ENCODE measurements at regions not wholly inside any gene's neighbourhood (a gene's known extent, or its start where the extent isn't known, plus 50 kb on each side); places are given as distances from the start of the nearest gene placed in this dataset.

DNA sequence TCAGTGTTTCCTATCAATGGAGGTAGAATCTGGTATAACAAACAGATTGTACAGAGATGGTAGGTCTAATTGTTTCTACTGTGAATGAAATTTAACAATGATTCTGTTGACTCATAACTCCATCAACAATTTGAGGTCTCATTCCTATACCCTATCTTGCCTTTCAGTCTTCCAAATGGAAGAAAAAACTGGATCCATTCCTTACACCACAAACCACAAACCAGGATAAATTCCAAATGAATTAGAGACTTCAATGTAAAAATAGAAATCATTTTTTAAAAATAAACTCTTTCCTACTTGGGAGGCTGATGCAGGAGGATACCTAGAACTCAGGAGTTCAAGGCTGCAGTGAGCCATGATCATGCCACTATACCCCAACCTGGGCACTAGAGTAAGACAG, 114.4 kb upstream of the WDR44 start:
- H3K9me3 Mint-ChIP-seq: no peaks in the 10 kb centered on the region; the same call in 2 of the 3 replicates
- no peaks in the 10 kb centered on the region for H3F3A ChIP-seq (replicated peaks; ENCODE audit: low read depth)
- H3K36me3 Mint-ChIP-seq (ENCODE audit: low read depth): no peaks in the 10 kb centered on the region; the same call in 2 of the 3 replicates
- H3K4me2 ChIP-seq: no peak overlapping the region
- H4K20me1 ChIP-seq (replicated peaks; ENCODE audit: insufficient read depth): no peaks in the 10 kb centered on the region
- no peaks in the 10 kb centered on the region for H3K27me3 ChIP-seq (ENCODE audit: insufficient read depth)
- TF ChIP-seq JUNB (IDR thresholded peaks at IDR 0.05; ENCODE audit: unreplicated experiment) (no peak), STAT1 (IDR thresholded peaks at IDR 0.05; ENCODE audit: unreplicated experiment) (no peak), CREB1 (CRISPR knock-in tag; IDR thresholded peaks at IDR 0.05; ENCODE audit: low read depth) (no peak), EZH2phosphoT487 (IDR thresholded peaks at IDR 0.05; ENCODE audit: unreplicated experiment) (no peak), POLR2AphosphoS5 (IDR thresholded peaks at IDR 0.05; ENCODE audit: low read depth) (no peak), REST (IDR thresholded peaks at IDR 0.05; ENCODE audit: unreplicated experiment) (no peak), EZH2 (IDR thresholded peaks at IDR 0.05; ENCODE audit: low read depth, unreplicated experiment) (no peak), CTCF (conservative IDR thresholded peaks at IDR 0.05; ENCODE audit: low read depth in 2 of 2) (no peak), ETS1 (IDR thresholded peaks at IDR 0.05) (no peak)
- TF ChIP-seq, protein P1, sequence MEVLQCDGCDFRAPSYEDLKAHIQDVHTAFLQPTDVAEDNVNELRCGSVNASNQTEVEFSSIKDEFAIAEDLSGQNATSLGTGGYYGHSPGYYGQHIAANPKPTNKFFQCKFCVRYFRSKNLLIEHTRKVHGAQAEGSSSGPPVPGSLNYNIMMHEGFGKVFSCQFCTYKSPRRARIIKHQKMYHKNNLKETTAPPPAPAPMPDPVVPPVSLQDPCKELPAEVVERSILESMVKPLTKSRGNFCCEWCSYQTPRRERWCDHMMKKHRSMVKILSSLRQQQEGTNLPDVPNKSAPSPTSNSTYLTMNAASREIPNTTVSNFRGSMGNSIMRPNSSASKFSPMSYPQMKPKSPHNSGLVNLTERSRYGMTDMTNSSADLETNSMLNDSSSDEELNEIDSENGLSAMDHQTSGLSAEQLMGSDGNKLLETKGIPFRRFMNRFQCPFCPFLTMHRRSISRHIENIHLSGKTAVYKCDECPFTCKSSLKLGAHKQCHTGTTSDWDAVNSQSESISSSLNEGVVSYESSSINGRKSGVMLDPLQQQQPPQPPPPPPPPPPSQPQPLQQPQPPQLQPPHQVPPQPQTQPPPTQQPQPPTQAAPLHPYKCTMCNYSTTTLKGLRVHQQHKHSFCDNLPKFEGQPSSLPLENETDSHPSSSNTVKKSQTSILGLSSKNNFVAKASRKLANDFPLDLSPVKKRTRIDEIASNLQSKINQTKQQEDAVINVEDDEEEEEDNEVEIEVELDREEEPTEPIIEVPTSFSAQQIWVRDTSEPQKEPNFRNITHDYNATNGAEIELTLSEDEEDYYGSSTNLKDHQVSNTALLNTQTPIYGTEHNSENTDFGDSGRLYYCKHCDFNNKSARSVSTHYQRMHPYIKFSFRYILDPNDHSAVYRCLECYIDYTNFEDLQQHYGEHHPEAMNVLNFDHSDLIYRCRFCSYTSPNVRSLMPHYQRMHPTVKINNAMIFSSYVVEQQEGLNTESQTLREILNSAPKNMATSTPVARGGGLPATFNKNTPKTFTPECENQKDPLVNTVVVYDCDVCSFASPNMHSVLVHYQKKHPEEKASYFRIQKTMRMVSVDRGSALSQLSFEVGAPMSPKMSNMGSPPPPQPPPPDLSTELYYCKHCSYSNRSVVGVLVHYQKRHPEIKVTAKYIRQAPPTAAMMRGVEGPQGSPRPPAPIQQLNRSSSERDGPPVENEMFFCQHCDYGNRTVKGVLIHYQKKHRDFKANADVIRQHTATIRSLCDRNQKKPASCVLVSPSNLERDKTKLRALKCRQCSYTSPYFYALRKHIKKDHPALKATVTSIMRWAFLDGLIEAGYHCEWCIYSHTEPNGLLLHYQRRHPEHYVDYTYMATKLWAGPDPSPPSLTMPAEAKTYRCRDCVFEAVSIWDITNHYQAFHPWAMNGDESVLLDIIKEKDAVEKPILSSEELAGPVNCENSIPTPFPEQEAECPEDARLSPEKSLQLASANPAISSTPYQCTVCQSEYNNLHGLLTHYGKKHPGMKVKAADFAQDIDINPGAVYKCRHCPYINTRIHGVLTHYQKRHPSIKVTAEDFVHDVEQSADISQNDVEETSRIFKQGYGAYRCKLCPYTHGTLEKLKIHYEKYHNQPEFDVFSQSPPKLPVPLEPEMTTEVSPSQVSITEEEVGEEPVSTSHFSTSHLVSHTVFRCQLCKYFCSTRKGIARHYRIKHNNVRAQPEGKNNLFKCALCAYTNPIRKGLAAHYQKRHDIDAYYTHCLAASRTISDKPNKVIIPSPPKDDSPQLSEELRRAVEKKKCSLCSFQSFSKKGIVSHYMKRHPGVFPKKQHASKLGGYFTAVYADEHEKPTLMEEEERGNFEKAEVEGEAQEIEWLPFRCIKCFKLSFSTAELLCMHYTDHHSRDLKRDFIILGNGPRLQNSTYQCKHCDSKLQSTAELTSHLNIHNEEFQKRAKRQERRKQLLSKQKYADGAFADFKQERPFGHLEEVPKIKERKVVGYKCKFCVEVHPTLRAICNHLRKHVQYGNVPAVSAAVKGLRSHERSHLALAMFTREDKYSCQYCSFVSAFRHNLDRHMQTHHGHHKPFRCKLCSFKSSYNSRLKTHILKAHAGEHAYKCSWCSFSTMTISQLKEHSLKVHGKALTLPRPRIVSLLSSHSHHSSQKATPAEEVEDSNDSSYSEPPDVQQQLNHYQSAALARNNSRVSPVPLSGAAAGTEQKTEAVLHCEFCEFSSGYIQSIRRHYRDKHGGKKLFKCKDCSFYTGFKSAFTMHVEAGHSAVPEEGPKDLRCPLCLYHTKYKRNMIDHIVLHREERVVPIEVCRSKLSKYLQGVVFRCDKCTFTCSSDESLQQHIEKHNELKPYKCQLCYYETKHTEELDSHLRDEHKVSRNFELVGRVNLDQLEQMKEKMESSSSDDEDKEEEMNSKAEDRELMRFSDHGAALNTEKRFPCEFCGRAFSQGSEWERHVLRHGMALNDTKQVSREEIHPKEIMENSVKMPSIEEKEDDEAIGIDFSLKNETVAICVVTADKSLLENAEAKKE (CRISPR knock-in tag; IDR thresholded peaks at IDR 0.05): no peak
- no peak overlapping the region for H3K27ac ChIP-seq (ENCODE audit: low read depth)
- no peaks in the 10 kb centered on the region for H3K9me2 ChIP-seq (ENCODE audit: insufficient read depth)
- DNase-seq (ENCODE audit: low spot score) (no peak), ATAC-seq (no peak)
- H3K36me3 ChIP-seq (ENCODE audit: insufficient read depth): no peaks in the 10 kb centered on the region
- H3K4me1 ChIP-seq (ENCODE audit: insufficient read depth): no peaks in the 10 kb centered on the region
- H3K4me1 Mint-ChIP-seq: no peaks in the 10 kb centered on the region
- no peak overlapping the region for H3K4me3 Mint-ChIP-seq
- no peak overlapping the region for H2AFZ ChIP-seq
- H3K4me3 ChIP-seq: no peak overlapping the region
- no peaks in the 10 kb centered on the region for H3K79me2 ChIP-seq (replicated peaks; ENCODE audit: insufficient read depth)
- H3K27me3 Mint-ChIP-seq (ENCODE audit: insufficient read depth, low read depth, poor library complexity): no peaks in the 10 kb centered on the region
- no peak overlapping the region for H3K27ac Mint-ChIP-seq

Data from GM23338 (cell line).